IPS-18a (cell line): ENCODE measurements at regions not wholly inside any gene's neighbourhood (a gene's known extent, or its start where the extent isn't known, plus 50 kb on each side); places are given as distances from the start of the nearest gene placed in this dataset.

Source experiments
- H3K27ac ChIP-seq: one replicate; pipeline ENCODE4 v1.5.1; 2013; ENCODE audit warnings: low read length
- H3K27me3 ChIP-seq: one replicate; pipeline ENCODE4 v1.6.1; 2013; ENCODE audit warnings: mild to moderate bottlenecking, low read length; ENCODE audit not compliant: control insufficient read depth, insufficient read depth
- H3K36me3 ChIP-seq: one replicate; pipeline ENCODE4 v1.6.1; 2013; ENCODE audit warnings: low read depth, low read length; ENCODE audit not compliant: control insufficient read depth
- H3K4me1 ChIP-seq: one replicate; pipeline ENCODE4 v1.6.1; 2013; ENCODE audit warnings: low read depth, low read length; ENCODE audit not compliant: control insufficient read depth
- H3K4me3 ChIP-seq: one replicate; pipeline ENCODE4 v1.5.1; 2013; ENCODE audit warnings: low read length
- H3K9ac ChIP-seq: one replicate; pipeline ENCODE4 v1.6.1; 2013; ENCODE audit warnings: mild to moderate bottlenecking, low read length, moderate library complexity
- H3K9me3 ChIP-seq: one replicate; pipeline ENCODE4 v1.6.1; 2013; ENCODE audit warnings: low read depth, low read length; ENCODE audit not compliant: control insufficient read depth

DNA sequence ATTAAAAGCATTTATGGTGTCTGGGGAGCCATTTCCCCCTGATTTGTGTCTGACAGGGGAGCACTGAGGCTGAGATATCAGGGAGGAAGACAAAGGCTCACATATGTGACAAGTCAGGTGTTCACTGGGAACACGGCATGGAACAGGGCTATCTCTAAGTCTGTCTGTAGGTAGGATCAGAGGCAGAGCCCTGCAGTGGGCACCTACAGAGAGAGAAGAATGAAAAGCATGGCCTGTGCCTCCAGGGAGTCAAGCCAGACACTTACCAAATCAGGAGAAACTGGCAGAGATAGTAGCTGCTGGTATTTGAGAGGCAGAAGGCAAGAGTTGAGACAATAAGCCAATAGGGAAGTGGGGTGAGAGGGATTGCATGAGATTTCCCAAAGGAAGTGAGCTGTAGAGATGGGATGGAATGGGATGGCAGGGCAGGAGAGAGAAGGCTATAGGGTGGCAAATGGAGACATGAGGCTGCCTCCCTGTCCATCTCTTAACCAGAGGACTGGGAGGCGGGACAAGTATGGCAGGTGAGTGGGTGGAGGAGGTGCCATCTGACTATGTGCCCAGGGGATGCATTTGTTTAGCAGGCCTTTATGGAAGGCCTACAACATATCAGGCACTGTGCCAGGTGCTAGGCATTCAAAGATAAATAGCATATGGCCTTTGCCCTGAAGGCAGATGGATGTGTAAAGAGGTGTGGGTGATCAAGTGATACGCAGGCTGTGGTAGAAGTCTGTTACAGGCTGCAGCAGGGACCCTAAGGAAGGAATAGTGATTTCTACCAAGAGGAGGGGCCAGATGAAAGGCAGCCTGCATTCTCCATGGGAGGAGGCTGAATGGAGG is 136.2 kb upstream of the IPO9 start:
- H3K27me3 ChIP-seq, result no peaks in the 10 kb centered on the region
- H3K36me3 ChIP-seq, result no peaks in the 10 kb centered on the region
- H3K9me3 ChIP-seq, result no peaks in the 10 kb centered on the region
- no peak overlapping the region for H3K27ac ChIP-seq
- H3K4me3 ChIP-seq, result no peak overlapping the region
- no peak overlapping the region for H3K9ac ChIP-seq
- H3K4me1 ChIP-seq, result peaks cover 43% of the 10 kb centered on the region

DNA sequence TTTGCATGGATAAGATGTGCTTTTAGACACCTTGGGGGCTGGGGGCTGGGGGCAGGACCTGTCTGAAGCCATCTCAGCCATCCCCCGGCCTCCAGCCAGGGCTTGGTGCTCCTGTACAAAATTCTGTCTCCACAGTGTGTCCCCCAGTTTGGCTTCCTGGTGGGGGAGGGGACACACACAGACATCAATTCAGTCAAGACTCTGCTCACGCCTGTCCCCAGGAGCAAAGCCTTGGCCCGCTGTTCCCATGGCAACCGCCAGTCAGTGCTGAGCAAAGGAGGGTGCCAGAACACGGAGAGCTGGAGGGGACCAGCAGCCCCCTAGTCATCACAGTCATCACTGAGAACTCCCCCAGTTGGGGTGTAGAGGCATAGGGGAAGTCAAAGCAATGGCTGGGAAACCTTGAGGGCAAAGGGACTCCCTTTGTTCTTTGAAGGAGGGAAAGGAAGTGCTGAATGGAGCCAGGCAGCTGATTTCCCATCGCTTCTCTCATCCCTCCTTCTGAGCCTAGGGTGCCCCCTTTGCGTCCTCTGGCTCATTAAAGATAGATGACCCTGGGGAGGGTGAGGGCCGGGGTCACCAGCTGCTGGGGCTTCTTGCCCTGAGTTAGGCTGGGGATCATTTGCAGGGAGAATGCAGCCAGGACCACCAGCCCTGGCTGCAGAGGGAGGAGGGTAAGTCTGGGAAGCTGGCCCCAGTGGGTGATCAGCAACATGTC is 134.9 kb upstream of the IPO9 start:
- no peaks in the 10 kb centered on the region for H3K36me3 ChIP-seq
- no peaks in the 10 kb centered on the region for H3K27me3 ChIP-seq
- H3K4me3 ChIP-seq, result no peak overlapping the region
- peaks cover 30% of the 10 kb centered on the region for H3K4me1 ChIP-seq
- no peaks in the 10 kb centered on the region for H3K9me3 ChIP-seq
- H3K9ac ChIP-seq, result no peak overlapping the region
- H3K27ac ChIP-seq, result no peak overlapping the region

DNA sequence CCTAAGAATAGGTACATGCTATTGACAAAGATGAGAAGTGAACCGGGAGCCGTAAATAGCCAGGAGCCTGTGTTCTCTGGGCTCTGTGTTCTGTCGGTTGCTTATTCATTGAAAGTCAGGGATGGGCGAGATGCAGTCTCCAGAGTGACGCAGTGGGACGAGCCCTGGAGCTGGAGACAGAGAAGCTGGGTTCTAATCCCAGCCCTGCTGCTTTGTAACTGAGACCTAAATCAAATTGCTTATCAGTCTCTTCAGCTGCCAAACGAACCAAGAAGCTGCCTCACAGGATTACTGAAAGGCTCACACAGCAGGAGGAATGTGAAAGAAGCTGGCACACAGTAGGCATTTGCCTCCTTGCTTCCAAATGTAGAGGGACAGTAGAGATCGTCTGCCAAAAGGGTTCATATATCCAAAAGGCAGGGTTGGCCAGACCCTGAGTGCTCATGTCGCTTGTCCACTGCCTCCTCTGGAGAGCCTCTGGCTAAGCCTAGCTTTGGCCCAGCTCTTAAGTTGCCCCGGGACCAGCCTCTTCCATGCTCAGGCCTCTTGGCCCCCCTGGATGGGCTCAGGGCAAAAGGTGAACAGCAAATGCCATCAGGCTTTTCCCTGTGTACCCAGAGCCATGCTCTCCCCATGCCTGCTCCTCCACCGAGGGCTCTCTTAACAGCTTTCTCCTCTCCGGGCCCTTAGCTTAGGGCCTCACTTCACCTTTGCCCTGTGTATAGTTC is 134.2 kb upstream of the IPO9 start:
- H3K9ac ChIP-seq, result no peak overlapping the region
- peaks cover 30% of the 10 kb centered on the region for H3K4me1 ChIP-seq

DNA sequence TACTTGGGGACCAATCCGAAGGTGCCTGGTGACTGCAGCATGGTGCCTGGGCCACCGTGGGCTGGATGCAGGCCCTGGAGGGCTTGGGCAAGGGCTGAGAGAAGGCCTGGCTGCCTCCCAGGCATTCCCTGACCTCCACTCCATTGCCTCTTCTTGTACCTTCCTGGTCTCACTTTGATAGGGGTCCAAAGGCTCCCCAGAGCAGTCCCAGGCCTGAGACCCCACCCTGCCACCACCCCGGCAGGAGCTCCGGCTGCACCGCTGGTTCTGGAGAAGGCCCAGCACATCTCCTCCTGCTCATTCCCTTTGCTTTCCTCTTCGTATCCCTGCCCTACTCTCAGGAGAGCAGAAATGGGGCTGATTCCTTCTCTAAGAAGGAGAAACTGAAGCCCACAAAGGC is 133.3 kb upstream of the IPO9 start:
- H3K4me3 ChIP-seq, result no peak overlapping the region
- peaks cover 30% of the 10 kb centered on the region for H3K4me1 ChIP-seq
- no peak overlapping the region for H3K9ac ChIP-seq
- H3K36me3 ChIP-seq, result no peaks in the 10 kb centered on the region
- no peaks in the 10 kb centered on the region for H3K27me3 ChIP-seq
- no peaks in the 10 kb centered on the region for H3K9me3 ChIP-seq
- H3K27ac ChIP-seq, result no peak overlapping the region

More for the DNA sequence above, 134.2 kb upstream of the IPO9 start:
- Histone ChIP-seq H3K27me3 (no peaks in the 10 kb centered on the region), H3K27ac (no peak overlapping the region), H3K4me3 (no peak overlapping the region), H3K9me3 (no peaks in the 10 kb centered on the region), H3K36me3 (no peaks in the 10 kb centered on the region)

DNA sequence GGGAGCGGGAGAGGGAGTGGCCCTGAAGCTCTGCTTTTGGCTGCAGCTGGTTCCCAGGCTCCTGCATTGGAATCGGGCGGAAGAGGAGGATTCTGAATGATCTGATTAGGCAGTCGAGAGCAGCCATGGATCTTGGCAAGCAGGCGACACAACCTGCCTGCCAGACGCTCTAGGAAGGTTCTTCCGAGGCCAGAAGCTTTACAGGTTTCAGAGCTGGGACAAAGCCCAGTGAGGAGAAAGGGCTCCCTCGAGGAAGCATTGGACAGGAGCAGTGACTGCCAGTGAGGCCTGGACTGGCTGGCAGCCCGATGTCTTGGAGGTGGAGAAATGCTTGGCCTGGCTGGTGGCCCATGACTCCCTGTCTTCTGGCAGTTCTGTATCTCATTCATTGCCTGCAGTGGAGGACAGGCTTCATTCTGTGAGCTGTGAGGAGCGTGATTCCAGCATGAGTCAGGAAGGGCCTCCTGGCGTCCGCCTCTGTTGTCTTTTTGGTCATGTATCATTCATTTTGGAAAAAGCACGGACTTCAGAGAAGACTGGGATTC is 132.7 kb upstream of the IPO9 start:
- H3K36me3 ChIP-seq, result no peaks in the 10 kb centered on the region
- no peak overlapping the region for H3K9ac ChIP-seq
- H3K4me3 ChIP-seq, result no peak overlapping the region
- peaks cover 30% of the 10 kb centered on the region for H3K4me1 ChIP-seq
- no peaks in the 10 kb centered on the region for H3K27me3 ChIP-seq
- no peaks in the 10 kb centered on the region for H3K9me3 ChIP-seq
- no peak overlapping the region for H3K27ac ChIP-seq

DNA sequence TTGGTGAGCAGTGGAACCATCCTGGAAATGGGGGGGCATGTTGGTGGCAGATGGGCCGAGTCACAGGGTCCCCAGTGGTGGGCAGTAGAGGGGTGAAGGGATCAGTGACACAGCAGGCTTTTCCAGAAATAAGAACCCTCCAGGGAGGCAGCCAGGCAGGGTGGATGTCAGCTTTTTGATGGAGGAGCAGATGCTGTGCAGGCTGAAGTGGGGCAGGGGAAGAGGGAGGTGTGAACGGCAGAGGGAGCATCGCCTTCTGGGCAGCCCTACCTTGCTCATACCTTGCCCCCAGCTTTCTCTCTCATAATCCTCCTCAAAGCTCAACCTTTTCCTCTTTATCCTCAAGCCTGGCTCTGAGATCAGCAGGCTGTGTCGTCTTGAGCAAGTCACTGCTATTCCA is 131.8 kb upstream of the IPO9 start:
- peaks cover 26% of the 10 kb centered on the region for H3K4me1 ChIP-seq

DNA sequence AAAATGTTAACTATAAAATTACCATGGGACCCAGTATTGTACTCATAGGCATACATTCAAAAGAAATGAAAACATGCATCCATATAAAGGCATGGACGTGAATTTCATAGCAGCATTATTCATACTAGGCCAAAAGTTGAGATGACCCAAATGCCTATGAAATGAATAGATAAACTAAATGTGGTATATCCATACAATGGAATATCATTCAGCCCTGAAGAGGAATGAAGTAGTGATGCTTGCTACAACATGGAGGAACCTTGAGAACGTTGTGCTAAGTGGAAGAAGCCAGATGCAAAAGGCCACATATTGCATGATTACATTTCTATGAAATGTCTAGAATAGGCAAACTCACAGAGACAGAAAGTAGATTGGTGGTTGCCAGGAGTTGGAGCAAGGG is 127.1 kb upstream of the IPO9 start:
- Histone ChIP-seq H3K27ac (no peak overlapping the region), H3K9me3 (no peaks in the 10 kb centered on the region), H3K4me3 (no peak overlapping the region), H3K9ac (no peak overlapping the region), H3K36me3 (no peaks in the 10 kb centered on the region), H3K4me1 (peaks cover 8% of the 10 kb centered on the region), H3K27me3 (no peaks in the 10 kb centered on the region)

More for the DNA sequence above, 131.8 kb upstream of the IPO9 start:
- Histone ChIP-seq H3K9me3 (no peaks in the 10 kb centered on the region), H3K4me3 (no peak overlapping the region), H3K27ac (no peak overlapping the region), H3K9ac (no peak overlapping the region), H3K27me3 (no peaks in the 10 kb centered on the region), H3K36me3 (no peaks in the 10 kb centered on the region)

DNA sequence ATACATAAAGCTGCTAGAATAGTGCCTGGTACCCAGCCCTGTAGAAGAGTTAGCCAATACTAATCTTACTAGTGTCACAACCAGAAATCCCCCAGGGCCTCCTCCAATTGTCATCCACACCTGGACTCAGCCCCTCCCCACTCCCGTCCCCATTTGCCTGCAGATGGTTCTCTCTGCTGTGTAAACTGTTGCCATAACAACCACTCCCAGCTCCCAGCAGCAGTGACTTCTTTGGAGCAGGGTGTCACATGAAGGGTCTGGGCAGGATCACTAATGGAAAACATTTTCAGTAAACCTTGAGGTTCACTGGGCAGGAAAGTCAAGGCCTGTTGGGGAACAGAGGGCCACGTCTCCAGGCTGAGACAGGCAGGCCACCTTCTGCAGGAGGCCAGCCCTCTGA is 126.0 kb upstream of the IPO9 start:
- H3K4me1 ChIP-seq, result peaks cover 8% of the 10 kb centered on the region
- H3K9me3 ChIP-seq, result no peaks in the 10 kb centered on the region
- H3K9ac ChIP-seq, result no peak overlapping the region
- H3K4me3 ChIP-seq, result no peak overlapping the region
- H3K36me3 ChIP-seq, result no peaks in the 10 kb centered on the region
- H3K27me3 ChIP-seq, result no peaks in the 10 kb centered on the region
- H3K27ac ChIP-seq, result no peak overlapping the region

DNA sequence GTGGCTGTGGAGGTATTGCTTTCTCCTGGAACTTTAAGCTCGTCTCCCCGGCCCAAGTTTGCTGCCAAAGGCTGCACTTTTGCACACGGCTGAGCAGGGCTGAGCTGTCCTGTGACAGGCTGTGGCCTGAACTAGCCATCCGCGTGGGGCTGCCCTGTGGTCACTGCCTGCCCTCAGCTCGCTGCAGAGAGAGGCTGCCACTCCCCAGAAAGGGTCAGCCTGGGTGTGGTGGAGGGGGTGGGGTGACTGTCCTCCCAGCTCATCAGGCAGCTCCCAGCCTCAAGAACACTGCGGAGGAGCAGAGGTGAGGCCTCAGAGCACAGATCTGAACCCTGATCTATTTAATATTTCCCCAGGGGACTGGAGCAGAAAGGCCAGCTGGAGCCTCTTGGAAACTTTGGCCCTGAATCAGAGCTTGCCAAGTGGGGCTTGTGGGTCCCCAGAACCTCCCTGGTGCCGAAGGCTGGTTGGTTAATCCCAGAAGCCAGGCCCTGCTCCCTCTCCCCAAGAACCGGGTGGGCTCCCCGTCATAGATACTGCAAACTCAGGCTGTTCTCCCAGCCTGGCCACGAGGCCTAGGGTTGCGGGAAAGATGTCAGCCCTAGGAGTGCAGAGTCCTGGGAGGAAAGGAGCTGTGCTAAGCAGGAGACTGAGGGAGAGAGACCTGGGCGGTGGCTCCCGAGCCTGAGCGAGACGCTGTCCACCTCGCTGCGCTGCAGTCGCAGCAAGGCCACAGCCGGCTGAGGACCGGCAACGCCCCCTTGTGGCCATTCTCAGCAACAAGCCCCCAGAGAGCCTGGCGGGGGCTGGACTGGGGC is 125.1 kb upstream of the IPO9 start:
- Histone ChIP-seq H3K9ac (no peak overlapping the region), H3K27ac (no peak overlapping the region), H3K36me3 (no peaks in the 10 kb centered on the region), H3K4me1 (peaks cover 8% of the 10 kb centered on the region), H3K9me3 (no peaks in the 10 kb centered on the region), H3K27me3 (no peaks in the 10 kb centered on the region), H3K4me3 (no peak overlapping the region)

DNA sequence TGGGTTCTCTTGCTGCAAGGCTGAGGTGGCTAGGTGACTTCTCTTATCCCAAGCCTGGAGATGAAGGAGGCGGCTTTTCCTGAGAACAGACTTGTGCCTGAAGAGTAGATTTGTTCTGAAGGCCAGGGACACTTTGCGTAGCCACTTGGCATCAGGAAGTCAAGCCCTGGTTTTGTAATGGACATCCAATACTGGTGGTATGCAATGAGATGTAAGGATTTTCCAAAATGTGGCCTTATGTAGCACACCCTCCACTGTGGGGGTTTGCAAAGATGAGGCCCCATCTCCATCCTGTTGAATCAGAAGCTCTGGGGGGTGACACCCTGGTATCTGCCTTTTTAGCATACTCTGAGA is 124.5 kb upstream of the IPO9 start:
- Histone ChIP-seq H3K9me3 (no peaks in the 10 kb centered on the region), H3K4me3 (no peak overlapping the region), H3K4me1 (peaks cover 8% of the 10 kb centered on the region), H3K9ac (no peak overlapping the region), H3K27me3 (no peaks in the 10 kb centered on the region), H3K27ac (no peak overlapping the region), H3K36me3 (no peaks in the 10 kb centered on the region)

DNA sequence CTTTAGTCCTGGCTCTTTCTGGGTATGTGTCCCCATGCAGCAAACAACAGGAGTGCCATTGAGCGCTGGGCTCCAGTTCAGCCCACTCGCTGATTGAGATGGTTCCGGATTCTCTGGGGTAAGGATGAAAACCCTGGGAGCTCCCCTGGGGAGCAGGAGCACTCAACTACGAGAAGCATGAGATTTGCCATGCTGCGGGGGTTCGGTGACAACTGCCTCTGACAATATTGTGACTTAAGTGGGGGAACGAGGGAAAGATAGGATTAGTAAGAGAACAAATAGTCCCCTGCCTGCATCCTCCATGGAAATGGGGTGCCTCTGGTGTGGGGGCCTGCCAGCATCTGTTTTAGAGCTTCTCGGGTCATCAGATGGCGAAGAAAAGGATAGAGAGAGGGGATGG is 123.6 kb upstream of the IPO9 start:
- Histone ChIP-seq H3K9me3 (no peaks in the 10 kb centered on the region), H3K9ac (no peak overlapping the region), H3K4me1 (peaks cover 11% of the 10 kb centered on the region), H3K27ac (no peak overlapping the region), H3K27me3 (no peaks in the 10 kb centered on the region), H3K36me3 (no peaks in the 10 kb centered on the region), H3K4me3 (no peak overlapping the region)
